HL-60 (cell line): ENCODE measurements at regions not wholly inside any gene's neighbourhood (a gene's known extent, or its start where the extent isn't known, plus 50 kb on each side); places are given as distances from the start of the nearest gene placed in this dataset.

Experiments
- GABPA ChIP-seq: IDR thresholded peaks from 2 replicates; pipeline ENCODE4 v1.6.1; 2012; ENCODE audit warnings: low read depth
- POLR2AphosphoS5 ChIP-seq: IDR thresholded peaks from 2 replicates; pipeline ENCODE4 v1.6.1; 2012; ENCODE audit warnings: low read depth
- SPI1 ChIP-seq: IDR thresholded peaks from 2 replicates; pipeline ENCODE4 v1.6.1; 2012; ENCODE audit warnings: low read depth, mild to moderate bottlenecking, borderline replicate concordance
- TF ChIP-seq, protein P1 (sequence below): IDR thresholded peaks from one replicate; pipeline ENCODE4 v1.5.1; 2011; ENCODE audit warnings: low read length, control low read depth, inconsistent platforms; ENCODE audit not compliant: insufficient read depth
- TF ChIP-seq, protein P2 (sequence below): IDR thresholded peaks from 2 replicates; pipeline ENCODE4 v1.6.1; 2012; ENCODE audit warnings: low read depth; ENCODE audit not compliant: insufficient replicate concordance

DNA sequence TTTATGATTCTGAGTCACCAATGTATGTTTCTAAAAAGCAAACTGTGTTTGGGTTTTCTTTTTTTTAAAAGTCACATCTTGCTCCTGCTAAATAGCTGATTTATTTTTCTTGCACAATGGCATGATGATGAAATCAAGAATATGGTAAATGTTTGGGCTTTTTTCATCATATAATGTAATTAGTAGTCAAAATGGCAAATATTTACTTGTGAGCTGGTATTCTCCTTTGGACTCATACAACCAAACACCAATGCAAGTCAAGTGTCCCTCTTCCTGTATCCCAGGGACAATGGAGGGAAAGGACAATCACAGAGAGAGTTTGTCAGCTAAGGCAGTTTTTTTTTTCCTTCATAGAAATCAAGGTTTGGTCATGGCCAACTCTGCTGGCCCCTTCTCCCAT is 94.6 kb upstream of the RALGPS2 start:
- TF ChIP-seq, protein P1, sequence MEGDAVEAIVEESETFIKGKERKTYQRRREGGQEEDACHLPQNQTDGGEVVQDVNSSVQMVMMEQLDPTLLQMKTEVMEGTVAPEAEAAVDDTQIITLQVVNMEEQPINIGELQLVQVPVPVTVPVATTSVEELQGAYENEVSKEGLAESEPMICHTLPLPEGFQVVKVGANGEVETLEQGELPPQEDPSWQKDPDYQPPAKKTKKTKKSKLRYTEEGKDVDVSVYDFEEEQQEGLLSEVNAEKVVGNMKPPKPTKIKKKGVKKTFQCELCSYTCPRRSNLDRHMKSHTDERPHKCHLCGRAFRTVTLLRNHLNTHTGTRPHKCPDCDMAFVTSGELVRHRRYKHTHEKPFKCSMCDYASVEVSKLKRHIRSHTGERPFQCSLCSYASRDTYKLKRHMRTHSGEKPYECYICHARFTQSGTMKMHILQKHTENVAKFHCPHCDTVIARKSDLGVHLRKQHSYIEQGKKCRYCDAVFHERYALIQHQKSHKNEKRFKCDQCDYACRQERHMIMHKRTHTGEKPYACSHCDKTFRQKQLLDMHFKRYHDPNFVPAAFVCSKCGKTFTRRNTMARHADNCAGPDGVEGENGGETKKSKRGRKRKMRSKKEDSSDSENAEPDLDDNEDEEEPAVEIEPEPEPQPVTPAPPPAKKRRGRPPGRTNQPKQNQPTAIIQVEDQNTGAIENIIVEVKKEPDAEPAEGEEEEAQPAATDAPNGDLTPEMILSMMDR, result no peak
- TF ChIP-seq POLR2AphosphoS5 (no peak), GABPA (no peak), SPI1 (no peak)
- TF ChIP-seq, protein P2, sequence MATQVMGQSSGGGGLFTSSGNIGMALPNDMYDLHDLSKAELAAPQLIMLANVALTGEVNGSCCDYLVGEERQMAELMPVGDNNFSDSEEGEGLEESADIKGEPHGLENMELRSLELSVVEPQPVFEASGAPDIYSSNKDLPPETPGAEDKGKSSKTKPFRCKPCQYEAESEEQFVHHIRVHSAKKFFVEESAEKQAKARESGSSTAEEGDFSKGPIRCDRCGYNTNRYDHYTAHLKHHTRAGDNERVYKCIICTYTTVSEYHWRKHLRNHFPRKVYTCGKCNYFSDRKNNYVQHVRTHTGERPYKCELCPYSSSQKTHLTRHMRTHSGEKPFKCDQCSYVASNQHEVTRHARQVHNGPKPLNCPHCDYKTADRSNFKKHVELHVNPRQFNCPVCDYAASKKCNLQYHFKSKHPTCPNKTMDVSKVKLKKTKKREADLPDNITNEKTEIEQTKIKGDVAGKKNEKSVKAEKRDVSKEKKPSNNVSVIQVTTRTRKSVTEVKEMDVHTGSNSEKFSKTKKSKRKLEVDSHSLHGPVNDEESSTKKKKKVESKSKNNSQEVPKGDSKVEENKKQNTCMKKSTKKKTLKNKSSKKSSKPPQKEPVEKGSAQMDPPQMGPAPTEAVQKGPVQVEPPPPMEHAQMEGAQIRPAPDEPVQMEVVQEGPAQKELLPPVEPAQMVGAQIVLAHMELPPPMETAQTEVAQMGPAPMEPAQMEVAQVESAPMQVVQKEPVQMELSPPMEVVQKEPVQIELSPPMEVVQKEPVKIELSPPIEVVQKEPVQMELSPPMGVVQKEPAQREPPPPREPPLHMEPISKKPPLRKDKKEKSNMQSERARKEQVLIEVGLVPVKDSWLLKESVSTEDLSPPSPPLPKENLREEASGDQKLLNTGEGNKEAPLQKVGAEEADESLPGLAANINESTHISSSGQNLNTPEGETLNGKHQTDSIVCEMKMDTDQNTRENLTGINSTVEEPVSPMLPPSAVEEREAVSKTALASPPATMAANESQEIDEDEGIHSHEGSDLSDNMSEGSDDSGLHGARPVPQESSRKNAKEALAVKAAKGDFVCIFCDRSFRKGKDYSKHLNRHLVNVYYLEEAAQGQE, result no peak
